C4-2B (cell line): ENCODE measurements at regions not wholly inside any gene's neighbourhood (a gene's known extent, or its start where the extent isn't known, plus 50 kb on each side); places are given as distances from the start of the nearest gene placed in this dataset.

Source experiments
- CTCF ChIP-seq: fragments of 450-650 bp; conservative IDR thresholded peaks from 2 replicates; pipeline ENCODE4 v1.5.1; 2017; ENCODE audit warnings: mild to moderate bottlenecking
- ZFX ChIP-seq: fragments of 450-650 bp; IDR thresholded peaks from 2 replicates; pipeline ENCODE4 v1.6.1; 2017

GRCh38 chrX:39133971-39134370, 332.7 kb downstream of the MID1IP1 start:
- TF ChIP-seq CTCF: peak; percentile 32
- TF ChIP-seq ZFX: no peak
